ENCODE measurements at regions not wholly inside any gene's neighbourhood (a gene's known extent, or its start where the extent isn't known, plus 50 kb on each side); places are given as distances from the start of the nearest gene placed in this dataset.
A peak's percentile ranks its signal among the peaks of the same experiment; 100 is the strongest.
"Not testable (repeated sequence)": the region's sequence is repeated elsewhere in the genome, so short reads cannot be mapped to it uniquely, and the experiment has no call there.

DNA sequence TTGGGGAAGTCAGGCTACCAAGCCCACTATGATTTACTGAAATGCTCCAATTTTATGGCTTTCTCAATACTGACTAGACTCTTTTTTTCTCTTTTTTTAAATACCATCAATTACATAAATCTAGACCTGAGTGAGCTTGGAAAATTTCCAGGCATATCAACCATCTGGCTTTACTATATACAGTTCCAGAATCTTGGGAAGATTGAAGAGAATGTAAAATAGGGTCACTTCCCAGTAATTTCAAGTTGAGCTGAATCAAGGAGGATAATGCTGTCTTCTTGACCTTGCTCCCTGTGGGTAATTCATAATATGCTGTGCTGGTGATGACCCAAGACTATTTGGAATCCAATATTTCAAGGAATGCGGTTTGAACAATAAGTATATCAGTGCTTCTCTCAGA is 108.1 kb downstream of the MAP3K21 start:
- DNase-seq: no peak

DNA sequence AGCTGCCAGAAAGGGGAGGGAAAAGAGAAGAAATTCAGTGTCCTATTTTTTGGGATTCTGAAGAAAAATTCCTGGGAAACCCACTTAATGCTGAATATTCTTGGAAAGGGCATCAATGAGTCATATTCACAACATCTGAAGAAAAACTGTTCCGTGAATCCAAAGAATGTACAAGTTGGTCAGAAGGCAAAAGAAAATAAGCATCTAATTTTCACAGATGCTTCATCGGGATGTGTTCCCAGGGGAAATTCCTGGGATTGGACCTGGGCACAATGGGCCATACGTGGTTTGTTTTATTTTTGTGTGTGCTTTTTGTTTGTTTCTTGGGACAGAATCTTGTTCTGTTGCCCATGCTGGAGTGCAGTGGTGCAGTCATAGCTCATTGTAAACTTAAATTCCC is 112.2 kb downstream of the MAP3K21 start:
- no peak for DNase-seq

DNA sequence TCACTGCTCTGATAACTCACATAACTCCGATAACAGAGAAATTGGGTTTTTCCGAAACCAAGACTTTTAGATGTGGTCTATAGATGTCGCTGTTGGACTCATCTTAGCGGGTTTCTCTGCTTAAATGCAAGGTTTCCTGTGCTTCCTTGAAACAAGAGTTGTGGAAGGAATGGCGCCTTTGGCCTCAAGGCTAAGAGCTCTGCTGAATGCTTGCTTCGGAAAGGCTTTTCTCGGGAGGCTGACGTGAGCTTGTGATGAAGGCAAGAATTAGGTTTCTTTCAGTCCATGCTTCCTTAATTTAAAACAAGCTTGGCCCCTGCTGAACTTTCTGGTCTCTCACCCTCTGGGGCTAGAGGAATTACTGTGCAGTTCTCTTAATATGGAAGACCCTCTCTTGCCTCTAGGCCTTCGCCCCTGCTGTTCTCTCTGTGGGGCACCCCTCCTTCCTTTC is 113.5 kb downstream of the MAP3K21 start:
- peak; percentile 89 for DNase-seq

DNA sequence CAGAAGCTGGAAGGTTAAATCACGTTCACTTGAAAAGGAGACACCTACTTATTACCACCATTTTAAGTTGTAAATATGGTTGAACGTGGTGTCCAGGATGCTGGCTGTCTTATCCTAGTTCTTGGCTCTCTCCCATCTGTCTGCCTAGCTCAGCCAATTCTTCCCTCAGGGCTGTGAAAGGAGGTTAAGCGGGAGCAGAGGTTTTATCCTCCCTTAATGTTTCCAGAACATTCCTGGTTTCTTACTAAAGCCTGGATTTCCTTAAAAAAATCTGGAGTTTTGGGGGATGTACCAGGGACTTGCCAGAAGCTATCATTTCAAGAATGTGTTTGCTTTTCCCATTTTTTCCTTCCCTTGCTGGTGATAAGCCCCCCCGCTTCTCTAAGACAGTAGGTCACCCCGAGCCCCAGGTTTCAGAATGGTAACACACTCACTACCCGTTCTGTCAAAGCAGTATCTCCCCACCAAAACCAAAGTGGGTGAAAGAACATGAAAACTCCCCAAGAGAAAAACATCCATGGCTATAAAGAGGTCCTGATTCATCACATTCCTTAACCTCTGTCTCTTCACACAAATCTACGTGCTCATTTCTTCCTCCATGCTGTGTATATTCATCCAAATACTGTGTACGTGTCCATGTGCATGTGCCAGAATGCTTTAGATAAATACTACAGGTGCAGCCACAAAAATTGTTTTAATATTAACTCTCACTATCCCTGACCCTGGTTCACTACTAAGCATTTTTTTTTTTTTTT is 114.7 kb downstream of the MAP3K21 start:
- DNase-seq: no peak

DNA sequence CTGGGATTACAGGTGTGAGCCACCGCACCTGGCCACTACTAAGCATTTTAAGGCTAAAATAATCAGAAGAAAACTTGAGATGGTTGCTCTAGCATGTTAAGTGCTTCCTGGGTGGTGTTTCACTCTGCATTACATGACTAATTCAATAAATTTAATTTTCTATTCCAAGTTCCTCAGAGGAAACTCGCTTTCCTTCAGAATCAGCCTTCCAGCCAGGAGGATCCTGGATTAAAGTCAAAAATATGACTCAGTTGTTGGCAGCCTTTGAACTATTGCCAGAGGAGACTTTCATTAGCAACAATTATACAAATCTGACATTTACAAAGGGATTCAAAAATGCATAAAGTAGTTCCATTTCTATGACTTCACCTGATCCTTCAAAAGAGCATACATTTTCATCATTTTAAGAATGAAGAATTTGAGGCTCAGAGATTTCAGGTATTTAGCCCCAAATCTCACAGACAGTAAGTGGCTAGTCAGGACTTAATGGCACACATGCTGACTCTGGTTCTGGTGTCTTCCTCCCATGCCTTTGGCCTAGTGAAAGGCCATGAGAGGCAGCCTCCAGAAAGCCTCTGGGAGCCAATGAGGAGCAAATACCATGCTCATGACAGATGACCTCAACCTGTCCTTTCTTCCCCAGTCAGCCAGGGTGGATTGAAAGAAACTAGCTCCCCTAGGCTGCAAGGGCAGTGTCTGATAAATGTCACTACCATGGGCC is 115.7 kb downstream of the MAP3K21 start:
- DNase-seq: no peak

DNA sequence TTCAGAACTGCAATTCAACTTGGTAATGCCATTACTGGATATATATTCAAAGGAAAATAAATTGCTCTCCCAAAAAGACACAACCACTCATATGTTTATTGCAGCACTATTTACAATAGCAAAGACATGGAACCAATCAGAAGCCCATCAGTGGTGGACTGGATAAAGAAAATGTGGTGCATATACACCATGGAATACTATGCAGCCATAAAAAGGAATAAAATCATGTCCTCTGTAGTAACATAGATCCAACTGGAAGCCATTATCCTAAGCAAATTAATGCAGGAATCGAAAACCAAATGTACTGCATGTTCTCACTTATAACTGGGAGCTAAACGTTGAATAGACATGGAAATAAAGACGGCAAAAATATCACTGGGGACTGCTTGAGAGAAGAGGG is 117.0 kb downstream of the MAP3K21 start:
- no peak for DNase-seq

DNA sequence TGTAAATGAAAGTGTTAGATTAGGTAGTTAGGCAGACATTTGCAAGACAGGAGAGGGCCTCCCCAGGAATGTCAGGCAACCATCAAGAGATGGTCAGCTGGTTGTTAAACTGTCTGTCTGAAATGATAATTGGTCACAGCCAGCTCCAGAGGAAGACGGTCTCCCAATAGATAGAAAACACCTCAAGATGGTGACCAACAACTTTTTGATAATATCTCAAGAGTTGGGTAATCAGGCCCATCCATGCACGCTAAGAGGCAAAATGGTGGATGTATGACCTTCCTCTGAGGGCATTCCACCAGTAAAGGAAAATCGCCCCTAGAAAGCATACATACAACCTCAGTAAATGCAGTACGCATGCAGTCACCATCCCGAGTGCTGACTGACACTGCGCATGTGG is 118.2 kb downstream of the MAP3K21 start:
- no peak for DNase-seq

DNA sequence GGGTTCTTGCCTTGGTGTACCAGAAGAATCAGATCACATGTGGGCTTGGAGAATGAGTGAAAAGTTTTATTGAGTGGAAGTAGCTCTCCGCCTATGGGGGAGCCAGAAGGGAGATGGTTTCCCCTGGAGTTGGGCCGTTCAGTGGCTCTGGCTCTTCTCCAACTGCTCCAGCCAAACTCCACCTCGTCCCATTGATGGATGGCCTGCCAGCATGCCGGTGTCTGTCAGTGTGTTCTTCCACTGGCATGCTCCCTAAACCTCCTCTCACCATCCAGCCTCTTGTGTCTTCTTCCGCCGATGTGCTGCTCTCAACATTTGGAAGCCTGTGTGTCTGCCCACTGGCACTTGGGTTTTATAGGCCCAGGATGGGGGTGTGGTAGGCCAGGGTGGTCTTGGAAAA is 119.4 kb downstream of the MAP3K21 start:
- no peak for DNase-seq

DNA sequence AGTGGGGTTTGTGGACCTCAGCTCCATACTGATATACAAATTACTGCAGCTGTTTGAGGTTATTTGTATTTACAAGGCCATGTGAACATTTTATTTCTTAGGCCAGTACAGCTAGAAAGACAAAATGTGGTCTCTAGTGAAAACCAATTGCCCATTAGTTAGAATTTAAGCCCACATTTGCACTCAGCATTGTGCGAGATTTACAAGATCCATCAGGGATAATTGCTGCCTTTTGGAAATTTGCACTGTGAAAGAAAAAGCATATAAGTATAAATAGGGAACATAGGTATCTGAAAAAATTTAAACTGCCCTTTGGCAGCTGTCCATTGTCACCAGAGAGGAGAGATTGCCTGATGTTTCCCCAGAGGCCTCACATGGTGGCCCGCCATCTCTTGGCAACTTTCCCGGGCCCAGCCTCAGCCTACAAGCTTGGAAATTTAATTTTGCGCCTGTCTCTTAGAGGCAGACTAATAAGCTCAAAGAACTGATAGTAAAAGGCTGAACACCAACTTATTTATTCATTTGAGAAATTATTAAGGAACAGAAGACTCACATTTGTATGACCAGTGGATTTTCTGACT is 120.7 kb downstream of the MAP3K21 start:
- DNase-seq: peak; percentile 58

DNA sequence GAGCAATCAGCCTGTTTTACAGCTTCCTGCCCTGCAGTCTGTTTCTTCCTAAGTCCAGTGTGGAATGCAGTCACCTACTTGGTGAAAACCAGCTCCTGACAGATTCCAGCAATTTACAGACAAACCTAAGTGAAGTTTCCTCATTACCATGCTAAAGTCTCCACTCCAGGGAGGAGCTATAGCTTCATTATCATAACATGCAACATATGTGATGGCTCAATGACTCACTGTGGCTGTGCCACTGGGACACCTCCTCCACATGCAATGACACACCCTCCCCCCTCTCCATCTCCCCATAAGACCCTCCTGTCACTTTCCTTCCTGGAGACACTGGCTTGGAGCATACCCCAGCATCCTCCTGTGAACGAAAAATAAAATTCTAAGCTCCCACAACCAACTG is 125.2 kb downstream of the MAP3K21 start:
- DNase-seq: no peak

DNA sequence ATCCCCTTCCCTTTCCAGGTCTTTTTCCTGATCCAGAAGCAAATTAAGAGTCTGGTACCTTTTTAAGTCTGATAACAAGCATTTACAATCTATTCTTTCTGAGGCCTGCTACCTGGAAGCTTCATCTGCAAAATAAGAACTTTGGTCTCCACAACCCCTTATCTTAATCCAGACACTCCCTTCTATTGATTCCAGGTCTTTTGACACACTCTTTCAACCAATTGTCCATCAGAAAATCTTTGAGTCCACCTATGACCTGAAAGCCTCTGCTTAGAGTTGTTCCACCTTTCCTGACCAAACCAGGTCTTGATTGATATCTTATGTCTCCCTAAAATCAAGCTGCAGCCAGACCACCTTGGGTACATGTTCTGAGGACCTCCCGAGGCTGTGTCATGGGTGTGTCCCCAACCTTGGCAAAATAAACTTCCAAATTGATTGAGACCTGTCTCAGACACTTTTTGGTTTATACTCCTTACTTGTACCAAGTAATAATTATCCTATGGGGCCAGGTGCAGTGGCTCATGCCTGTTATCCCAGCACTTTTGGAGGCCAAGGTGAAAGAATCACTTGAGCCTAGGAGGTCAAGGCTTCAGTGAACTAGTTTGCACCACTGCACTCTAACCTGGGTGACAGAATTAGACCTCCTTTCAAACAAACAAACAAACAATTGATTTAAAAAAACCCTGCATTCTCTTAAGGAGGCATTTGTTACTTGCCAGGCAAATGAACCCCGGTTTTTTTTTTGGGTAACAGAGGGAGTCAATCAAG is 126.1 kb downstream of the MAP3K21 start:
- no peak for DNase-seq

DNA sequence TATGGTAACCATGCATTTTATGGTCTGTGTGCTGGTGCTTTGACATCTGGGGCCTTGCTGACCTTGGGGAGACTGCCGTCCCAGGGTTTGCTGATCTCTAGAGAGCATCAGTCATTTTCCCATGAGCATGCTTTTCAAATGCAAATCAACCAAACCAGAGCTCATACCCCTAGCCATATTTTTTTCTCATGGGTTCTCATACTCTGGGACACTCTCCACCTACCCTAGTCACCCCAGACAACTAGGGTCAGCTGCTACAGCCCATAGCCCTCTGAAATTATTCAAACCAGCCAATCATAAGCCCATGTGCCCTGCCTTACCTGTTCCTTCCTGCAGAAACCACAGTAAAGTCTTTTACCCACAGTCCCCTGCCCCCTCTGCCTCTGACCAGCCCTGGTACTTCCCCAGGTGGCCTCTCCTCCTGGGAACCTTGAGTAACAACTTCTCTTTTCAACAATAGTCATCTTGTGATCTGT is 132.0 kb downstream of the MAP3K21 start:
- no peak for DNase-seq

DNA sequence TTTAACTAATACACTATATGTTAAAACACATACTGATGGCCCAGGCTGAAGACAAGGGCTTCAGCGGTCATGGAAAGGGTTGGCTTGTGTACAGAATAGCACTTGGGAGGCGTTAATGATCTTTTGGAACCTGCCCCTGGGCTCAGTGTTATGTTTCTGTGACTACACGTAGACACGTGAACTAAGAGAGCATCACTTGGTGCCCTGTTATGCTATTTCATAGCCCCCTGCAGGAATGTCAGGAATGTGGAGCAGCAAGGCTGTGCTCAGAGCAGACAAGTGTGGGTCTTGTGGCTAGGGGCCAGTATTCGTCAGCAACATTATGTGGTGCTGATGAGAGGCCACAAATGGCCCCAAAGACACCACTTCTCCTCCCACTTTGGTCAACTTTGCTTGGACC is 132.4 kb downstream of the MAP3K21 start:
- DNase-seq: no peak

DNA sequence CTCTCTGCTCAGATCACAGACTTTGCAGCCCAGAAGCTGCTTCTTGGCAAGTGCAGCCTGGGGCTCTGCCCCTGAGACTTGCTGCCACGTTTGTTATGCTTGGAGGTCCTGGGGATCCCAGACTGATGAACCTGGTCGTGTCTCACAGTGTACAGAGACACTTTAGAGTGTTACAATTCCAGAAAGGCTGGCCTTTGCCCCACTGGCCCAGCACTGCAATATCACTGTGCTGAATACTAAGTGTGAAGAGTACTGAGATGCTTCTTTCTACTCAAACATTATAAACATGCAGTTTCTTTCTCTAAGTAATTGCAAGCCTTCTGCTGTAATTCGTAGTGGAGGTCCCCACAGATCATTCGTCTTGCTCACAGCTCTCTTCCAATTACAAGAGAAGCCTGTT is 133.2 kb downstream of the MAP3K21 start:
- no peak for DNase-seq

DNA sequence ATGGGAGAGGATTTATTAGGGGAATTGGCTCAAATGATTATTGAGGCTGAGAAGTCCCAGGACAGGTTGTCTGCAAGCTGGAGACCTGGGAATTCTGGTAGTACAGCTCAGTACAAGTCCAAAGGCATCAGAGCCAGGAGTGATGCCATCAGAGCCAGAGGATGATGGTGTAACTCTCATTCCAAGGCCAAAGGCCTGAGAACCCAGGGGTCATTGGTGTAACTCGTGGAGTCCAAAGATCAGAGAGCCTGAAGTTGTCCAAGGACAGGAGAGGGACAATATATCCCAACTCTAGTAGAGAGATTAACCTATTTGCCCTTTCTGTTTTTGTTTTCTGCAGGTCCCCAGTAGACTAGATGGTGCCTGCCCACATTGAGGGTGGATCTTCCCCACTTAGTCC is 134.3 kb downstream of the MAP3K21 start:
- no peak for DNase-seq

DNA sequence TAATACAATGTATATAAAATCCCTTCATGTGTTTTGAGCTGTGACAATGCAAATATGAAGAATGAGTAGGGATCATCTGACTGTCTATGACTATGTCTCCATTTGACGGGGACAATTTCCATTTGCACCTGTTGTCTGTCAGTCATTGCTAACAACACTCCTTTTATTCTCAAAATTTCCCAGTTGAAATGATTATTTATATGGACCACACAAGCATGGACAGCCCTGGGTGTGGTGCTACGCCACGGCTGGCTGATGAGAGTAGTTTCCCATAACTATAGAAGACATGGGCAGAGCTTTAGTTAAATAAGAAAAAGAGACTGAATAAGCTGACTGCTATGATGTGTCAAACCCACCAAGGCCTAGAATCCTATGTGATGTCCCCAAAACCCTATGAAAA is 135.8 kb downstream of the MAP3K21 start:
- DNase-seq: no peak

DNA sequence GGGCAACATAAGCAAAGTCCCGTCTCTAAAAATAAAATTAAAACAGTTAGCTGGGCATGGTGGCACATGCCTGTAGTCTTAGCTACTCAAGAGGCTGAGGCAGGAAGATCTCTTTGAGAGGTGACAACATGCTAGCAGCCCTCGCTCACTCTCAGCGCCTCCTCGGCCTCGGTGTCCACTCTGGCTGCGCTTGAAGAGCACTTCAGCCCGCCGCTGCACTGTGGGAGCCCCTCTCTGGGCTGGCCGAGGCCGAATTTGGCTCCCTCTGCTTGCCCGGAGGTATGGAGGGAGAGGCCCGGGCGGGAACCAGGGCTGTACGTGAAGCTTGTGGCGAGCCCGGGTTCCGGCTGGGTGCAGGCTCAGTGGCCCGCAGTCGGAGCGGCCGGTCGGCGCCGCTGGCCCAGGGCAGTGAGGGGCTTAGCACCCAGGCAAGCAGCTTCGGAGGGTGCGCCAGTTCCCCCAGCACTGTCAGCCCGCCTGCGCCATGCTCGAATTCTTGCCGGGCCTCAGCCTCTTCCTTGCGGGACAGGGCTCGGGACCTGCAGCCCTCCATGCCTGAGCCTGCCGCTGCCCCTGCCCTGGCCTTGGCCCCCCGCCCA is 138.3 kb downstream of the MAP3K21 start:
- no peak for DNase-seq

DNA sequence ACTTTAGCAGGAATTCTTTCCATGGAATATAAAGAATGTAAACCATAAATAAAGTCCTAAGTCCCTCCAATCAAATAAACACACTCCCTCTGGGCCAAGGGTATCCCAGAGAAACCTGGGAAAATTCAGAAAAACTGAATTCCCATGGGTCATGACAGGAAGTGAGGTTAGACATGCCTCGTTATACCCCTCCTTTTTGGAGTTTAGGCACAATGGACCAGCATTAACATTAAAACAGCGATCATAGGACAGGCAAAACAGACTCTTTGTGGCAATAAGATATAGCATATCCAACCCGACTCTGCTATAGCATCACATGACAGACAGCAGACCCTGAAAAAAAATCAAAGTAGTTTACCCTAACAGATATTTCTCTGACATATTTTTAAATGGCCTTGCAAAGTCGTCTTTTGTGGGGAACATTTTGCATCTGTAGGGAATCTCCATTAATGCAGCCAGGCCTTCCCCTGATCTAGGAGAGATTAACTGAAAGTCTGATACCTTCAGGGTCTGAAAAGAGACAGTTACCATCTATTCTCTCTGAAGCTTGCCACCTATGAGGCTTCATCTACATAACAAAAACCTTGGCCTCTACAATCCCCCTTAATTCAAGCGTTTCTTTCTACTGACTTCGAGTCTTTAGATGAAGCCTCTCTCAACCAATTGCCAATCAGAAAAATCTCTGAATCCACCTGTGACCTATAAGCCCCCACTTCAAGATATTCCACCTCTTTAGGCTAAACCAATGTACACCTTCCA is 143.0 kb upstream of the KCNK1 start:
- no peak for DNase-seq

DNA sequence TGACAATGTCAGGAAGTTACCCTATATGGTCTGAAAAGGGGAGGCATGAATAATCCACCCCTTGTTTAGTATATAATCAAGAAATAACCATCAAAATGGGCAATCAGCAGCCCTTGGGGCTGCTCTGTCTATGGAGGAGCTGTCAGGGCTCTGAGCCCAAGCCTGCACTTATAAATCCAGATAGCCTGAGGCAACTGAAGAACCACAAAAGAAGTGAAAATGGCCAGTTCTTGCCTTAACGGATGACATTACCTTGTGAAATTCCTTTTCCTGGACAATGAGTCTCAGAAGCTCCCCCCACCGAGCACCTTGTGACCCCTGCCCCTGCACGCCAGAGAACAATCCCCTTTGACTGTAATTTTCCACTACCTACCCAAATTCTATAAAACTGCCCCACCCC is 142.1 kb upstream of the KCNK1 start:
- DNase-seq: not testable (repeated sequence)

DNA sequence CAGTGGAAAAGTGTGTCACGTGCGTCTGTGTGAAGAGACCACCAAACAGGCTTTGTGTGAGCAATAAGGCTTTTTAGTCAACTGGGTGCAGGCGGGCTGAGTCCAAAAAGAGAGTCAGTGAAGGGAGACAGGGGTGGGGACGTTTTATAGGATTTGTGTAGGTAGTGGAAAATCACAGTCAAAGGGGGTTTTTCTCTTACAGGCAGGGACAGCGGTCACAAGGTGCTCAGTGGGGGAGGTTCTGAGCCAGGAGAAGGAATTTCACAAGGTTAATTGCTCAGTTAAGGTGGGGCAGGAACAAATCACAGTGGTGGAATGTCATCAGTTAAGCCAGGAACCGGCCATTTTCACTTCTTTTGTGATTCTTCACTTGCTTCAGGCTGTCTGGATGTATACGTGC is 141.1 kb upstream of the KCNK1 start:
- DNase-seq: not testable (repeated sequence)

DNA sequence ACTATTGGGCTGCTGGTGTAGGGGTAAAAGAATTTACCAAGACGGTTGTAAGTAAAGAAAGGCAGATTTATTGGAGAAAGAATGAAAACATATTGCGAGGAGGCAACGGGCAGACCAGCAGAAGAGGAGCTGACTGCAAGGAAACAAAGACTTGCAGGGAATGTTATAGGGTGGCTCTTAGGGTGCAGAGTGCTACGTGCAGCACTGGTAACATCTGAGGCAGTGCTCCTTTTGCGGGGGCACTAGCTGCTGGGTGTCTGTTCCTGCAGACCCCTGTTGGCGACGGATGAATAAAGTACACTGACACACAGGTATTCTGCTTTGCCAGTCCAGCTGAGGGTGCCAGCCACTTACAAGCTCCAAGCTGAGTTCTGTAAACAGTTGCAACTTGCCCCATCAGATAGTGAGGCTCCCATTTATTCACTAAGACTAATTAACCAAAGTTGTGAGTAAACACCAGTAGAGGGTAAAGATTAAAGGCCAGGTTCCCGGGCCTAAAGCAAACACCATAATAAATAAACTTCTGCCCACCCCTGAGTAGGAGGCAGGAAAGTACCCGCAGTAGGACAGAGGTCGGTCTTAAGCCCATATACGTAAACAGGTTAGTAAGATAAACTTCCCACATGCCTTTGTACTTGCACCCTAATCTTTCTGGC is 140.2 kb upstream of the KCNK1 start:
- no peak for DNase-seq

DNA sequence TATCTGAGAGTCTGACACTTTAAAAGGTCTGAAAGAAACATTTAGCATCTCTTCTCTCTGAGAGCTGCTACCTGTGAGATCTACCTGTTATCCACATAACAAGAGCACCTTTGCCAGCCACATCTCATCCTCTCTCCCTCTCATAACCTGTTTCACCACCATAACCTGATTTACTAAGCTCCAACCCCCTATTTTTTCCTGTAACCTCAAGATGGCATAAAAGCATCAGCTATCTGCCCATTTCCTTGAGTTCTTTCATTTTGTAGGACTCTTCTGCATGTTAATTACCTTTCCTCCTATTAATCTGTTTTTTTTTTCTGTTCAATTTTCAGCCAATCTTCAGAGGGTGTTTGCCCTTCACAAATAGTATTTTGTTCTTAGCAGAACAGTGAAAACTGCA is 136.5 kb upstream of the KCNK1 start:
- no peak for DNase-seq

All from OCI-M1 (cell line).